ENCODE measurements at regions not wholly inside any gene's neighbourhood (a gene's known extent, or its start where the extent isn't known, plus 50 kb on each side); places are given as distances from the start of the nearest gene placed in this dataset.

DNA sequence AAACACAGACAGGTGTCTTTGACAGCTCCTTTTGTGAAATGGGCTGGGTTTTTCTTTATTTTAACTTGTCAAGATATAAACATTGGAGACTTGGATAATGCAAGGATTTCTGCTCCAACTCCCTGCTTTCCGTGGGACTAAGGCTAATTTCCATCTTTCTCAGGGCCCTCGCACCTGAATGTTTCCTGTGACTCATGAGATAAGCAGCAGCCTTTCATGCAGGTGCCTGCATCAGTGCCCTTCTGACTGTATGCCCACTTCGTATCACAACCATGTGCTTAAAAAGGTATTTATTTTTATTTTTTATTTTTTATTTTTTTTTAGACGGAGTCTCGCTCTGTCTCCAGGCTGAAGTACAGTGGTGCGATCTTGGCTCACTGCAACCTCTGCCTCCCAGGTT lies 736.1 kb downstream of the DOK5 start:
- Histone ChIP-seq H2AFZ (no peak overlapping the region), H3F3A (ENCODE audit: insufficient read depth, low read depth) (no peaks in the 10 kb centered on the region), H3K9me2 (ENCODE audit: insufficient read depth) (no peaks in the 10 kb centered on the region), H3K4me2 (no peak overlapping the region), H3K27me3 (ENCODE audit: insufficient read depth, low read depth) (0 out of 2 replicates have a peak, but pooled peaks cover 6% of the 10 kb centered on the region), H3K27ac (no peak overlapping the region), H4K20me1 (ENCODE audit: insufficient read depth) (no peaks in the 10 kb centered on the region), H3K4me1 (replicated peaks; ENCODE audit: insufficient read depth) (no peaks in the 10 kb centered on the region), H3K9me3 (ENCODE audit: insufficient read depth, low read depth) (no peaks in the 10 kb centered on the region), H3K79me2 (ENCODE audit: low read depth) (no peaks in the 10 kb centered on the region), H3K36me3 (ENCODE audit: low read depth) (no peaks in the 10 kb centered on the region), H3K4me3 (no peak overlapping the region)
- ChIA-PET CTCF (no interaction called here), POLR2A (ENCODE audit: unreplicated experiment) (interaction anchor here (0.7 kb wide), 1 partner anchor 248 kb away, joined by 3 read pairs; no protein-coding TSS in a partner anchor)
- no peak for DNase-seq
- intact Hi-C loops (cut with micrococcal nuclease; ENCODE audit: unreplicated experiment) = no loop called here
- no peak for TF ChIP-seq EZH2 (IDR thresholded peaks at IDR 0.05; ENCODE audit: low read depth)
- no peak for TF ChIP-seq CTCF (conservative IDR thresholded peaks at IDR 0.05)
- BruUV-seq (replicated peaks) = no TSS peak

DNA sequence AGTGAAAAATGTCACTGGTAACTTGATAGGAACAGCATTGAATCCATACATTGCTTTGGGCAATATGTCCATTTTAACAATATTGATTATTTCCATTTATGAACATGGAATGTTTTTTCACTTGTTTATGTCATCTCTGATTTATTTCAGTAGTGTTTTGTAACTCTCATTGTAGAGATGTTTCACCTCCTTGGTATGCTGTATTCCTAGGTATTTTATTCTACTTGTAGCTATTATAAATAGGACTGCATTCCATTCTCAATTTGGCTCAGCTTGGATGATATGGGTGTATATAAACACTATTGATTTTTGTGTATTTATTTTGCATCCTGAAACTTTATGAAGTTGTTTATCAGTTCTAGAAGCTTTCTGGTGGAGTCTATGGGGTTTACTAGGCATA lies 730.3 kb downstream of the DOK5 start:
- Histone ChIP-seq H3K4me2 (no peak overlapping the region), H4K20me1 (ENCODE audit: insufficient read depth) (no peaks in the 10 kb centered on the region), H3K4me3 (no peak overlapping the region), H3K27me3 (ENCODE audit: insufficient read depth, low read depth) (0 out of 2 replicates have a peak, but pooled peaks cover 6% of the 10 kb centered on the region), H3K9me2 (ENCODE audit: insufficient read depth) (no peaks in the 10 kb centered on the region; the same call in 1 of the 2 replicates), H3K4me1 (replicated peaks; ENCODE audit: insufficient read depth) (no peaks in the 10 kb centered on the region), H2AFZ (no peak overlapping the region), H3K36me3 (ENCODE audit: low read depth) (no peaks in the 10 kb centered on the region), H3K27ac (no peak overlapping the region), H3K9me3 (ENCODE audit: insufficient read depth, low read depth) (no peaks in the 10 kb centered on the region), H3K79me2 (ENCODE audit: low read depth) (no peaks in the 10 kb centered on the region), H3F3A (ENCODE audit: insufficient read depth, low read depth) (no peaks in the 10 kb centered on the region)
- DNase-seq = no peak
- no TSS peak for BruUV-seq (replicated peaks)
- ChIA-PET CTCF (no interaction called here), POLR2A (ENCODE audit: unreplicated experiment) (no interaction called here)
- TF ChIP-seq CTCF (conservative IDR thresholded peaks at IDR 0.05) = no peak
- TF ChIP-seq EZH2 (IDR thresholded peaks at IDR 0.05; ENCODE audit: low read depth) = no peak
- intact Hi-C loops (cut with micrococcal nuclease; ENCODE audit: unreplicated experiment) = no loop called here

- Histone ChIP-seq H3K4me2 (no peak overlapping the region), H3K27me3 (ENCODE audit: insufficient read depth, low read depth) (no peaks in the 10 kb centered on the region), H3K79me2 (ENCODE audit: low read depth) (no peaks in the 10 kb centered on the region), H3K4me1 (replicated peaks; ENCODE audit: insufficient read depth) (no peaks in the 10 kb centered on the region), H2AFZ (no peak overlapping the region), H4K20me1 (ENCODE audit: insufficient read depth) (no peaks in the 10 kb centered on the region), H3K36me3 (ENCODE audit: low read depth) (no peaks in the 10 kb centered on the region), H3K9me3 (ENCODE audit: insufficient read depth, low read depth) (no peaks in the 10 kb centered on the region; the same call in 1 of the 2 replicates), H3F3A (ENCODE audit: insufficient read depth, low read depth) (no peaks in the 10 kb centered on the region), H3K4me3 (no peak overlapping the region), H3K27ac (no peak overlapping the region), H3K9me2 (ENCODE audit: insufficient read depth) (no peaks in the 10 kb centered on the region; the same call in 1 of the 2 replicates)
- CTCF ChIA-PET = no interaction called here
- TF ChIP-seq EZH2 (IDR thresholded peaks at IDR 0.05; ENCODE audit: low read depth) (no peak), CTCF (conservative IDR thresholded peaks at IDR 0.05) (no peak)
- intact Hi-C loops (cut with micrococcal nuclease; ENCODE audit: unreplicated experiment) = no loop called here
- DNase-seq = no peak
- BruUV-seq (replicated peaks) = no TSS peak
- POLR2A ChIA-PET (ENCODE audit: unreplicated experiment) = no interaction called here
These were observed 724.9 kb downstream of the DOK5 start for GRCh38 chr20:55200317-55200716.

Data from PC-9 (cell line).